ENCODE measurements at regions not wholly inside any gene's neighbourhood (a gene's known extent, or its start where the extent isn't known, plus 50 kb on each side); places are given as distances from the start of the nearest gene placed in this dataset.

- no peaks in the 10 kb centered on the region for H3K79me2 ChIP-seq (ENCODE audit: control insufficient read depth, insufficient read depth, low read length)
- POLR2A ChIA-PET, result no interaction called here
- no peak overlapping the region for H3K4me2 ChIP-seq (ENCODE audit: insufficient read depth, low read length)
- H3K36me3 ChIP-seq (ENCODE audit: control insufficient read depth in 2 of 2, extremely low read depth in 1 of 2, insufficient read depth in 2 of 2, low read length in 2 of 2), result no peaks in the 10 kb centered on the region
- no peaks in the 10 kb centered on the region for H4K20me1 ChIP-seq (replicated peaks; ENCODE audit: control insufficient read depth, extremely low read depth, insufficient read depth, low read length)
- H3K27me3 ChIP-seq (ENCODE audit: control insufficient read depth in 2 of 2, insufficient read depth in 2 of 2, low read length in 2 of 2), result no peaks in the 10 kb centered on the region
- H3K27ac ChIP-seq (ENCODE audit: insufficient read depth, low read depth, low read length), result no peak overlapping the region
- FAIRE-seq, result no peak
- H3K4me3 ChIP-seq (replicated peaks in 1 of 3; ENCODE audit: insufficient read depth in 1 of 3, low read depth in 1 of 3, low read length in 3 of 3), result no peak overlapping the region
- CTCF ChIA-PET, result no interaction called here
- H2AFZ ChIP-seq (ENCODE audit: low read depth, low read length), result no peak overlapping the region
- DNase-seq (ENCODE audit: low read depth, low spot score), result no peak
- no peaks in the 10 kb centered on the region for H3K4me1 ChIP-seq (ENCODE audit: control insufficient read depth, extremely low read depth, insufficient read depth, low read length)
- H3K9ac ChIP-seq (replicated peaks; ENCODE audit: extremely low read depth, insufficient read depth, low read length), result no peak overlapping the region
- intact Hi-C loops (cut with micrococcal nuclease) (no loop called here), dilution Hi-C loops (cut with MboI; ENCODE audit: extremely low pct_ligation_motif_present, low sequenced_read_pairs) (no loop called here)
- TF ChIP-seq POLR2AphosphoS5 (IDR thresholded peaks at IDR 0.05; ENCODE audit: insufficient read depth, low read depth, low read length) (no peak), POLR2A (IDR thresholded peaks at IDR 0.05; ENCODE audit: low read depth, low read length) (no peak), FOS (IDR thresholded peaks at IDR 0.05; ENCODE audit: borderline replicate concordance, insufficient read depth, low read length) (no peak), GATA2 (IDR thresholded peaks at IDR 0.05; ENCODE audit: insufficient read depth, insufficient read length, low read depth, low read length) (no peak), MYC (IDR thresholded peaks at IDR 0.05; ENCODE audit: low read depth, low read length) (no peak), EZH2 (IDR thresholded peaks at IDR 0.05; ENCODE audit: borderline replicate concordance, low read depth, low read length, severe bottlenecking) (no peak), CTCF (IDR thresholded peaks at IDR 0.05; ENCODE audit: extremely low read depth in 1 of 2, insufficient read depth in 1 of 2, low read depth in 1 of 2, low read length in 2 of 2) (no peak), JUN (IDR thresholded peaks at IDR 0.05; ENCODE audit: borderline replicate concordance, insufficient read depth, insufficient read length, low read depth) (no peak)
- TF ChIP-seq, protein P1, sequence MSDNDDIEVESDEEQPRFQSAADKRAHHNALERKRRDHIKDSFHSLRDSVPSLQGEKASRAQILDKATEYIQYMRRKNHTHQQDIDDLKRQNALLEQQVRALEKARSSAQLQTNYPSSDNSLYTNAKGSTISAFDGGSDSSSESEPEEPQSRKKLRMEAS (IDR thresholded peaks at IDR 0.05; ENCODE audit: insufficient read depth, insufficient read length), result no peak
- H3K9me3 ChIP-seq (replicated peaks; ENCODE audit: control insufficient read depth, insufficient read depth, low read length), result no peaks in the 10 kb centered on the region
- H3K9me1 ChIP-seq (replicated peaks; ENCODE audit: control insufficient read depth, extremely low read depth, insufficient read depth, low read length), result no peaks in the 10 kb centered on the region
- no TSS peak for BruUV-seq (replicated peaks)
These were observed 256.4 kb upstream of the PHYHIPL start for GRCh38 chr10:58919927-58920654.

Measured in endothelial cell of umbilical vein (primary cell).